Endothelial cell of umbilical vein (primary cell): ENCODE measurements at regions not wholly inside any gene's neighbourhood (a gene's known extent, or its start where the extent isn't known, plus 50 kb on each side); places are given as distances from the start of the nearest gene placed in this dataset.

ENCODE experiments used
- BruUV-seq: library from RNA; stranded (reverse); fragments of 400-500 nt; replicated peaks from 2 replicates; lab custom pipeline; 2021; lab: Mats Ljungman, UMichigan
- CTCF ChIA-PET: fragments of 300-600, 350-600 bp; sonication (Branson Sonifier 250); formaldehyde crosslinking; loops from one replicate; lab custom pipeline; 2021; ENCODE audit warnings: antibody characterized with exemption, inconsistent platforms; lab: Charles Lee
- POLR2A ChIA-PET: fragments of 300-600, 350-600 bp; sonication (Branson Sonifier 250); formaldehyde crosslinking; loops from one replicate; lab custom pipeline; 2021; ENCODE audit warnings: antibody characterized with exemption, inconsistent platforms; lab: Charles Lee
- DNase-seq: peaks from one replicate; pipeline ENCODE4 v3.0.0-alpha.2; 2011; ENCODE audit warnings: low read depth, low spot score
- FAIRE-seq: peaks from 2 replicates; lab custom pipeline; 2011; peaks lifted over from hg19 to GRCh38; lab: Jason Lieb, UNC
- H2AFZ ChIP-seq: 2 replicates; pipeline ENCODE4 v1.6.0; 2012; ENCODE audit warnings: low read depth, low read length, control low read depth, inconsistent platforms
- H3K27ac ChIP-seq: 2 replicates; pipeline ENCODE4 v1.5.1; 2011; ENCODE audit warnings: low read depth, mild to moderate bottlenecking, control low read depth, low read length, moderate library complexity; ENCODE audit not compliant: insufficient read depth
- H3K27me3 ChIP-seq, 2 experiments: 2 replicates each; pipeline versions ENCODE4 v1.6.0 to v1.6.1; 2011; ENCODE audit warnings: low read length in 2 of 2, mixed read lengths in 1 of 2; ENCODE audit not compliant: control insufficient read depth in 2 of 2, insufficient read depth in 2 of 2
- H3K36me3 ChIP-seq, 2 experiments: 2 replicates in 1 of 2; 3 replicates in 1 of 2; pipeline ENCODE4 v1.5.1; 2011; ENCODE audit warnings: low read length in 2 of 2, mild to moderate bottlenecking in 1 of 2, moderate library complexity in 1 of 2; ENCODE audit not compliant: control insufficient read depth in 2 of 2, insufficient read depth in 2 of 2; ENCODE audit errors: extremely low read depth in 1 of 2
- H3K4me1 ChIP-seq: 3 replicates; pipeline ENCODE4 v1.5.1; 2011; ENCODE audit warnings: mild to moderate bottlenecking, low read length; ENCODE audit not compliant: control insufficient read depth, insufficient read depth; ENCODE audit errors: extremely low read depth
- H3K4me2 ChIP-seq: 2 replicates; pipeline ENCODE4 v1.6.1; 2011; ENCODE audit warnings: low read length, control low read depth, mixed read lengths; ENCODE audit not compliant: insufficient read depth
- H3K4me3 ChIP-seq, 3 experiments: fragments of 200-600 bp in 1 of 3; sonication (generic), shearing (Covaris generic) in 1 of 3; replicated peaks in 1 of 3; 2 replicates each; pipeline ENCODE4 v1.5.1; 2011 to 2016; ENCODE audit warnings: control low read depth in 3 of 3, low read length in 3 of 3, mild to moderate bottlenecking in 2 of 3, inconsistent platforms in 1 of 3, low read depth in 1 of 3, moderate library complexity in 1 of 3; ENCODE audit not compliant: insufficient read depth in 1 of 3
- H3K79me2 ChIP-seq: 2 replicates; pipeline ENCODE4 v1.6.0; 2012; ENCODE audit warnings: low read length, inconsistent platforms; ENCODE audit not compliant: control insufficient read depth, insufficient read depth
- H3K9ac ChIP-seq: replicated peaks from 2 replicates; pipeline ENCODE3; 2011; ENCODE audit warnings: low read length, control low read depth; ENCODE audit not compliant: insufficient read depth; ENCODE audit errors: extremely low read depth
- H3K9me1 ChIP-seq: replicated peaks from 3 replicates; pipeline ENCODE4 v1.6.0; 2011; ENCODE audit warnings: mild to moderate bottlenecking, low read length; ENCODE audit not compliant: control insufficient read depth, insufficient read depth; ENCODE audit errors: extremely low read depth
- H3K9me3 ChIP-seq: replicated peaks from 2 replicates; pipeline ENCODE4 v1.5.1; 2012; ENCODE audit warnings: low read length, inconsistent platforms; ENCODE audit not compliant: control insufficient read depth, insufficient read depth
- H4K20me1 ChIP-seq: replicated peaks from 2 replicates; pipeline ENCODE3; 2011; ENCODE audit warnings: mild to moderate bottlenecking, low read length; ENCODE audit not compliant: control insufficient read depth, insufficient read depth; ENCODE audit errors: extremely low read depth
- CTCF ChIP-seq, 2 donors: IDR thresholded peaks; 1 replicate in 1 of 2; 2 replicates in 1 of 2; pipeline ENCODE4 v1.5.1; 2011; ENCODE audit warnings: low read length in 2 of 2, mild to moderate bottlenecking in 2 of 2, moderate library complexity in 2 of 2, control low read depth in 1 of 2, inconsistent platforms in 1 of 2, low read depth in 1 of 2; ENCODE audit not compliant: insufficient read depth in 1 of 2; ENCODE audit errors: extremely low read depth in 1 of 2
- EZH2 ChIP-seq: IDR thresholded peaks from 2 replicates; pipeline ENCODE4 v1.6.1; 2012; ENCODE audit warnings: borderline replicate concordance, low read depth, mild to moderate bottlenecking, moderate library complexity, low read length, inconsistent platforms; ENCODE audit not compliant: severe bottlenecking
- FOS ChIP-seq: IDR thresholded peaks from 2 replicates; pipeline ENCODE4 v1.6.1; 2011; ENCODE audit warnings: mild to moderate bottlenecking, low read length, moderate library complexity, borderline replicate concordance; ENCODE audit not compliant: insufficient read depth
- GATA2 ChIP-seq: IDR thresholded peaks from 2 replicates; pipeline ENCODE4 v1.7.0; 2011; ENCODE audit warnings: low read depth, mild to moderate bottlenecking, moderate library complexity, mixed read lengths, low read length; ENCODE audit not compliant: insufficient read length, insufficient read depth
- JUN ChIP-seq: IDR thresholded peaks from 2 replicates; pipeline ENCODE4 v1.6.1; 2011; ENCODE audit warnings: borderline replicate concordance, low read depth; ENCODE audit not compliant: insufficient read length, insufficient read depth
- MAX ChIP-seq: IDR thresholded peaks from 2 replicates; pipeline ENCODE4 v1.6.1; 2011; ENCODE audit not compliant: insufficient read depth, insufficient read length
- MYC ChIP-seq: IDR thresholded peaks from one replicate; pipeline ENCODE4 v1.6.1; 2011; ENCODE audit warnings: mild to moderate bottlenecking, low read depth, low read length
- POLR2A ChIP-seq: IDR thresholded peaks from 2 replicates; pipeline ENCODE4 v1.6.1; 2012; ENCODE audit warnings: low read depth, mild to moderate bottlenecking, control low read depth, low read length
- POLR2AphosphoS5 ChIP-seq: IDR thresholded peaks from 2 replicates; pipeline ENCODE4 v1.6.1; 2012; ENCODE audit warnings: low read depth, mild to moderate bottlenecking, control low read depth, low read length, moderate library complexity; ENCODE audit not compliant: insufficient read depth
- dilution Hi-C: fragments of 300-500 bp; cut with MboI; formaldehyde crosslinking; loops from one replicate; pipeline ENCODE4 v1.15.0; 2019; ENCODE audit warnings: low sequenced_read_pairs; ENCODE audit not compliant: extremely low pct_ligation_motif_present
- intact Hi-C: fragments of 100-400 bp; cut with micrococcal nuclease; formaldehyde crosslinking; loops from one replicate; pipeline ENCODE4 v1.10.0; 2022

- ChIA-PET CTCF (no interaction called here), POLR2A (no interaction called here)
- intact Hi-C loops (no loop called here), dilution Hi-C loops (no loop called here)
- TF ChIP-seq POLR2AphosphoS5 (no peak), MAX (no peak), POLR2A (no peak), FOS (no peak), EZH2 (no peak), CTCF (IDR thresholded peaks at IDR 0.05; ENCODE audit: extremely low read depth in 1 of 2, insufficient read depth in 1 of 2, low read depth in 1 of 2, low read length in 2 of 2) (no peak), MYC (no peak), GATA2 (no peak), JUN (no peak)
- Histone ChIP-seq H3K4me3 (no peak overlapping the region), H2AFZ (no peak overlapping the region), H3K9ac (no peak overlapping the region), H3K27me3 (no peaks in the 10 kb centered on the region), H3K9me1 (no peaks in the 10 kb centered on the region), H3K4me1 (no peaks in the 10 kb centered on the region), H3K79me2 (no peaks in the 10 kb centered on the region), H3K36me3 (no peaks in the 10 kb centered on the region), H3K4me2 (no peak overlapping the region), H3K27ac (no peak overlapping the region), H3K9me3 (no peaks in the 10 kb centered on the region), H4K20me1 (no peaks in the 10 kb centered on the region)
- FAIRE-seq: no peak
- no peak for DNase-seq
- BruUV-seq: no TSS peak
Observed at GRCh38 chr20:60212695-60213094, 254.5 kb downstream of the CDH26 start.
